PFSK-1 (cell line): ENCODE measurements at regions not wholly inside any gene's neighbourhood (a gene's known extent, or its start where the extent isn't known, plus 50 kb on each side); places are given as distances from the start of the nearest gene placed in this dataset.

Experiments
- FOXP2 ChIP-seq: optimal IDR thresholded peaks from 2 replicates; pipeline ENCODE3; 2011; ENCODE audit warnings: borderline replicate concordance, control low read depth, inconsistent platforms; ENCODE audit not compliant: insufficient read depth; ENCODE audit errors: extremely low read length, extremely low read depth
- POLR2AphosphoS5 ChIP-seq: IDR thresholded peaks from 2 replicates; pipeline ENCODE4 v1.6.1; 2012; ENCODE audit warnings: low read depth, mild to moderate bottlenecking, control low read depth, low read length, moderate library complexity
- REST ChIP-seq, 2 experiments: IDR thresholded peaks; 2 replicates each; pipeline versions ENCODE4 v1.6.1 to v1.8.0; 2011 to 2012; ENCODE audit warnings: low read depth in 2 of 2, low read length in 2 of 2, control low read depth in 1 of 2, inconsistent platforms in 1 of 2, mild to moderate bottlenecking in 1 of 2, moderate library complexity in 1 of 2; ENCODE audit not compliant: insufficient read depth in 1 of 2
- SIN3A ChIP-seq: IDR thresholded peaks from 2 replicates; pipeline ENCODE4 v1.6.1; 2012; ENCODE audit warnings: mild to moderate bottlenecking, low read length, moderate library complexity, borderline replicate concordance; ENCODE audit not compliant: insufficient read depth
- TAF1 ChIP-seq: IDR thresholded peaks from 2 replicates; pipeline ENCODE4 v1.6.1; 2012; ENCODE audit warnings: low read length, control low read depth, borderline replicate concordance; ENCODE audit not compliant: insufficient read depth

GRCh38 chr9:29644514-29644913 lies 2071.2 kb upstream of the C9orf72 start:
- TF ChIP-seq TAF1 (no peak), POLR2AphosphoS5 (no peak), REST (IDR thresholded peaks at IDR 0.05; ENCODE audit: insufficient read depth in 1 of 2, low read depth in 2 of 2, low read length in 2 of 2) (no peak), SIN3A (no peak), FOXP2 (no peak)
